ENCODE measurements at regions not wholly inside any gene's neighbourhood (a gene's known extent, or its start where the extent isn't known, plus 50 kb on each side); places are given as distances from the start of the nearest gene placed in this dataset.

DNA sequence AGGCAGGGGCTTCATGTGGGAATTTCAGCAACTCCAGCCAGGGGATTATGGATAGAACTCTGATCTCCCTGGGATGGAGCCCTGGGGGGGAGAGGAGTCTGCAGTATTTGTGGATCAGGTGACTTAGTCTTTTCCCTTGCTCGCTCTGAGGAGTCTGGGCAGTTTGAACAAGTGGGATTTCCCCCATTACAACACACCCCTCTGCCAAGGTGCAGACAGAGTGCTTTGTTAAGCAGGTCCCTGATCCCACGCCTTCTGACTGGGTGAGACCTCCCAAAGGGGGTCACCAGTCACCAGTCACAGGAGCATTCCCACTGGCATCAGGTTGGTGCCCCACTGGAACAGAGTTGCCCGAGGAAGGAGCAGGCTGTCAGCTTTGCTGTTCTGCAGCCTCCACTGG is 123.9 kb downstream of the LHFPL1 start (continued):
- TF ChIP-seq, protein P1, sequence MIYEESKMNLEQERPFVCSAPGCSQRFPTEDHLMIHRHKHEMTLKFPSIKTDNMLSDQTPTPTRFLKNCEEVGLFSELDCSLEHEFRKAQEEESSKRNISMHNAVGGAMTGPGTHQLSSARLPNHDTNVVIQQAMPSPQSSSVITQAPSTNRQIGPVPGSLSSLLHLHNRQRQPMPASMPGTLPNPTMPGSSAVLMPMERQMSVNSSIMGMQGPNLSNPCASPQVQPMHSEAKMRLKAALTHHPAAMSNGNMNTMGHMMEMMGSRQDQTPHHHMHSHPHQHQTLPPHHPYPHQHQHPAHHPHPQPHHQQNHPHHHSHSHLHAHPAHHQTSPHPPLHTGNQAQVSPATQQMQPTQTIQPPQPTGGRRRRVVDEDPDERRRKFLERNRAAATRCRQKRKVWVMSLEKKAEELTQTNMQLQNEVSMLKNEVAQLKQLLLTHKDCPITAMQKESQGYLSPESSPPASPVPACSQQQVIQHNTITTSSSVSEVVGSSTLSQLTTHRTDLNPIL (CRISPR knock-in tag; IDR thresholded peaks at IDR 0.05; ENCODE audit: low read depth): no peak
- TF ChIP-seq OSR1 (CRISPR knock-in tag; IDR thresholded peaks at IDR 0.05) (no peak), ZC3H10 (CRISPR knock-in tag; IDR thresholded peaks at IDR 0.05) (no peak), ESRRG (CRISPR knock-in tag; IDR thresholded peaks at IDR 0.05) (no peak), PPARA (CRISPR knock-in tag; IDR thresholded peaks at IDR 0.05; ENCODE audit: borderline replicate concordance) (no peak), BACH2 (CRISPR knock-in tag; IDR thresholded peaks at IDR 0.05; ENCODE audit: borderline replicate concordance) (no peak)

DNA sequence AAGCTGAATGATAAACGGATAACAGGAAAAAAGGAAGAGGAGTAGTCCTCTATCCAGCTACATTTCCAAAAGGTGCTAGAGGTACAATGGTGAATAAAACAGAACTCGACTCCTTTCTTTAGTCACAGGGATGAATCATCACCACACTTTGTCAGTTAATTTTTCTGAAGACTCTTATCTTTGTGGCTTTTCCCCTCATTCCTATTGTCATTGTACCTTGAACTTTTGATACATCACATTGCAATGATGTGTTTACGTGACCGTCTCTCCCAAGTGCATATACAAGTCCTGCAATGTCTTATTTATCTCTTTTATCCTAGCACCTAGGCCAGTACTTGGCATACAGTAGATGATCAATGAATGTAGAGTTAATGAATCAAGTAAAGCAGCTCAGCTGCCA is 134.7 kb downstream of the LHFPL1 start:
- ATAC-seq: no peak
- no peak for TF ChIP-seq ZNF70 (CRISPR knock-in tag; IDR thresholded peaks at IDR 0.05)
- no peak for TF ChIP-seq ZC3H10 (CRISPR knock-in tag; IDR thresholded peaks at IDR 0.05)
- no peak for TF ChIP-seq BACH2 (CRISPR knock-in tag; IDR thresholded peaks at IDR 0.05; ENCODE audit: borderline replicate concordance)
- TF ChIP-seq, protein P2, sequence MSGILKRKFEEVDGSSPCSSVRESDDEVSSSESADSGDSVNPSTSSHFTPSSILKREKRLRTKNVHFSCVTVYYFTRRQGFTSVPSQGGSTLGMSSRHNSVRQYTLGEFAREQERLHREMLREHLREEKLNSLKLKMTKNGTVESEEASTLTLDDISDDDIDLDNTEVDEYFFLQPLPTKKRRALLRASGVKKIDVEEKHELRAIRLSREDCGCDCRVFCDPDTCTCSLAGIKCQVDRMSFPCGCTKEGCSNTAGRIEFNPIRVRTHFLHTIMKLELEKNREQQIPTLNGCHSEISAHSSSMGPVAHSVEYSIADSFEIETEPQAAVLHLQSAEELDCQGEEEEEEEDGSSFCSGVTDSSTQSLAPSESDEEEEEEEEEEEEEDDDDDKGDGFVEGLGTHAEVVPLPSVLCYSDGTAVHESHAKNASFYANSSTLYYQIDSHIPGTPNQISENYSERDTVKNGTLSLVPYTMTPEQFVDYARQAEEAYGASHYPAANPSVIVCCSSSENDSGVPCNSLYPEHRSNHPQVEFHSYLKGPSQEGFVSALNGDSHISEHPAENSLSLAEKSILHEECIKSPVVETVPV (CRISPR knock-in tag; IDR thresholded peaks at IDR 0.05): no peak
- TF ChIP-seq RARB (CRISPR knock-in tag; IDR thresholded peaks at IDR 0.05): no peak
- no peak for TF ChIP-seq ZNF8 (CRISPR knock-in tag; IDR thresholded peaks at IDR 0.05)
- TF ChIP-seq, protein P3, sequence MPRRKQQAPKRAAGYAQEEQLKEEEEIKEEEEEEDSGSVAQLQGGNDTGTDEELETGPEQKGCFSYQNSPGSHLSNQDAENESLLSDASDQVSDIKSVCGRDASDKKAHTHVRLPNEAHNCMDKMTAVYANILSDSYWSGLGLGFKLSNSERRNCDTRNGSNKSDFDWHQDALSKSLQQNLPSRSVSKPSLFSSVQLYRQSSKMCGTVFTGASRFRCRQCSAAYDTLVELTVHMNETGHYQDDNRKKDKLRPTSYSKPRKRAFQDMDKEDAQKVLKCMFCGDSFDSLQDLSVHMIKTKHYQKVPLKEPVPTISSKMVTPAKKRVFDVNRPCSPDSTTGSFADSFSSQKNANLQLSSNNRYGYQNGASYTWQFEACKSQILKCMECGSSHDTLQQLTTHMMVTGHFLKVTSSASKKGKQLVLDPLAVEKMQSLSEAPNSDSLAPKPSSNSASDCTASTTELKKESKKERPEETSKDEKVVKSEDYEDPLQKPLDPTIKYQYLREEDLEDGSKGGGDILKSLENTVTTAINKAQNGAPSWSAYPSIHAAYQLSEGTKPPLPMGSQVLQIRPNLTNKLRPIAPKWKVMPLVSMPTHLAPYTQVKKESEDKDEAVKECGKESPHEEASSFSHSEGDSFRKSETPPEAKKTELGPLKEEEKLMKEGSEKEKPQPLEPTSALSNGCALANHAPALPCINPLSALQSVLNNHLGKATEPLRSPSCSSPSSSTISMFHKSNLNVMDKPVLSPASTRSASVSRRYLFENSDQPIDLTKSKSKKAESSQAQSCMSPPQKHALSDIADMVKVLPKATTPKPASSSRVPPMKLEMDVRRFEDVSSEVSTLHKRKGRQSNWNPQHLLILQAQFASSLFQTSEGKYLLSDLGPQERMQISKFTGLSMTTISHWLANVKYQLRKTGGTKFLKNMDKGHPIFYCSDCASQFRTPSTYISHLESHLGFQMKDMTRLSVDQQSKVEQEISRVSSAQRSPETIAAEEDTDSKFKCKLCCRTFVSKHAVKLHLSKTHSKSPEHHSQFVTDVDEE (CRISPR knock-in tag; IDR thresholded peaks at IDR 0.05): no peak
- no peak for TF ChIP-seq ZFP30 (CRISPR knock-in tag; IDR thresholded peaks at IDR 0.05)

DNA sequence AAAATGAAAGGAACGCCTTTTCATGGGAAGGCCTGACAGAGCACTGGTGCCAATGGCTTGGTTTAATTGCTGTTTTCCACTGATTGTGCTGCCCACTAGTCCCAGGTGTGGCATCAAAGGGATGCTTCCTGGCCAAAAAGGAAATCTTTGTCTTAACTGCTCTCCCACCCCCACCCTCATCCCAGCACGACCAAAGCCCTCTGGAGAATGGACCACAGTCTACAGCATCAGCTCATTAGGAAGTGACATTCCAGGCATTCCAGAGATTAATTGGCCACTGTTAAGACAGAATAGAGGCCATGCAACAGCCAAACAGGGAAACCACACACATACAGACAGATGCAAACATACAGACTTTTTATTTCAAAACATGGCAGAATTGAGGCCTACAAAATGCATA is 143.2 kb downstream of the LHFPL1 start:
- no peak for TF ChIP-seq SNAI2 (CRISPR knock-in tag; IDR thresholded peaks at IDR 0.05)
- TF ChIP-seq PPARA (CRISPR knock-in tag; IDR thresholded peaks at IDR 0.05; ENCODE audit: borderline replicate concordance): no peak
- no peak for TF ChIP-seq ZFP3 (CRISPR knock-in tag; IDR thresholded peaks at IDR 0.05)
- TF ChIP-seq, protein P2 (CRISPR knock-in tag; IDR thresholded peaks at IDR 0.05): no peak
- no peak for TF ChIP-seq CSDC2 (CRISPR knock-in tag; IDR thresholded peaks at IDR 0.05)
- no peak for TF ChIP-seq TCF4 (CRISPR knock-in tag; IDR thresholded peaks at IDR 0.05; ENCODE audit: borderline replicate concordance)
- no peak for TF ChIP-seq ZFP30 (CRISPR knock-in tag; IDR thresholded peaks at IDR 0.05)
- no peak for ATAC-seq

DNA sequence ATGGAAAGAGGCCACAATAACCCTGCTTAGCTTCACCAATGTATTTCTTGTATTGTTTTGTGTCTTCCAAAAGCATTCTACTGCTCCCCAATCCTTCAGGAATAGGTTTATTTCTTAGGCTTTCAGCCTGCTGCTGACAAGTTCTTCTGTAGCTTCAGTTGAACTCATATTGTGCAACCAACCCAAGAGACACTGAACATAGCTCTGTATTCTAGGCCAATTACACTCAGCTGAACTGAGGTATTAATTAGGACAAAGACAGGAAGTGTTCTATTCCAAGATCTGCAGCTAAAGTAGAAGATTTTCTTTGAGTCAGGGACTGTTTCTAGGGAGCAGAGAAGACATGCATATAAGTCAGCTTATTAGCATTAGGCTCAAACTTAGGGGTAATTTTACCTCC is 151.8 kb downstream of the LHFPL1 start:
- ATAC-seq: no peak
- TF ChIP-seq ZFP30 (CRISPR knock-in tag; IDR thresholded peaks at IDR 0.05) (no peak), ZNF70 (CRISPR knock-in tag; IDR thresholded peaks at IDR 0.05) (no peak), ZC3H10 (CRISPR knock-in tag; IDR thresholded peaks at IDR 0.05) (no peak), TOX (CRISPR knock-in tag; IDR thresholded peaks at IDR 0.05; ENCODE audit: borderline replicate concordance) (no peak), ARNTL (CRISPR knock-in tag; IDR thresholded peaks at IDR 0.05; ENCODE audit: borderline replicate concordance, low read depth) (no peak), ZFP3 (CRISPR knock-in tag; IDR thresholded peaks at IDR 0.05) (no peak), RARB (CRISPR knock-in tag; IDR thresholded peaks at IDR 0.05) (no peak), ISL1 (CRISPR knock-in tag; IDR thresholded peaks at IDR 0.05) (no peak)
- TF ChIP-seq, protein P4, sequence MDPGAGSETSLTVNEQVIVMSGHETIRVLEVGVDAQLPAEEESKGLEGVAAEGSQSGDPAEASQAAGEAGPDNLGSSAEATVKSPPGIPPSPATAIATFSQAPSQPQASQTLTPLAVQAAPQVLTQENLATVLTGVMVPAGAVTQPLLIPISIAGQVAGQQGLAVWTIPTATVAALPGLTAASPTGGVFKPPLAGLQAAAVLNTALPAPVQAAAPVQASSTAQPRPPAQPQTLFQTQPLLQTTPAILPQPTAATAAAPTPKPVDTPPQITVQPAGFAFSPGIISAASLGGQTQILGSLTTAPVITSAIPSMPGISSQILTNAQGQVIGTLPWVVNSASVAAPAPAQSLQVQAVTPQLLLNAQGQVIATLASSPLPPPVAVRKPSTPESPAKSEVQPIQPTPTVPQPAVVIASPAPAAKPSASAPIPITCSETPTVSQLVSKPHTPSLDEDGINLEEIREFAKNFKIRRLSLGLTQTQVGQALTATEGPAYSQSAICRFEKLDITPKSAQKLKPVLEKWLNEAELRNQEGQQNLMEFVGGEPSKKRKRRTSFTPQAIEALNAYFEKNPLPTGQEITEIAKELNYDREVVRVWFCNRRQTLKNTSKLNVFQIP (CRISPR knock-in tag; IDR thresholded peaks at IDR 0.05; ENCODE audit: borderline replicate concordance, low read depth): no peak

Measured in SK-N-SH treated with all-trans-retinoic acid at 6 μM for 48 hours (cell line).